ENCODE measurements at regions not wholly inside any gene's neighbourhood (a gene's known extent, or its start where the extent isn't known, plus 50 kb on each side); places are given as distances from the start of the nearest gene placed in this dataset.
A peak's percentile ranks its signal among the peaks of the same experiment; 100 is the strongest.

GRCh38 chr4:176383273-176384077 is 63.7 kb downstream of the SPCS3 start:
- no peak for DNase-seq (ENCODE audit: low spot score)

- no peak for DNase-seq (ENCODE audit: low spot score)
Measured at GRCh38 chr4:176385601-176386000, 65.8 kb downstream of the SPCS3 start.

GRCh38 chr4:176387571-176387970 is 67.8 kb downstream of the SPCS3 start:
- DNase-seq (ENCODE audit: low spot score) = no peak

GRCh38 chr4:176393306-176394013 is 73.7 kb downstream of the SPCS3 start:
- DNase-seq (ENCODE audit: low spot score) = peak; percentile 11

- DNase-seq (ENCODE audit: low spot score) = peak; percentile 34
Measured at GRCh38 chr4:176400816-176401461, 81.2 kb downstream of the SPCS3 start.

- peak; percentile 42 for DNase-seq (ENCODE audit: low spot score)
Measured at GRCh38 chr4:176404621-176405020, 84.9 kb downstream of the SPCS3 start.

- DNase-seq (ENCODE audit: low spot score) = no peak
Measured at GRCh38 chr4:176406297-176406696, 86.5 kb downstream of the SPCS3 start.

GRCh38 chr4:176406736-176407135 is 87.0 kb downstream of the SPCS3 start:
- DNase-seq (ENCODE audit: low spot score) = no peak

GRCh38 chr4:176409627-176410026 is 89.9 kb downstream of the SPCS3 start:
- DNase-seq (ENCODE audit: low spot score) = peak; percentile 32

GRCh38 chr4:176413171-176413570 is 93.4 kb downstream of the SPCS3 start:
- DNase-seq (ENCODE audit: low spot score) = no peak

- no peak for DNase-seq (ENCODE audit: low spot score)
Measured at GRCh38 chr4:176422001-176422400, 102.2 kb downstream of the SPCS3 start.

GRCh38 chr4:176422511-176422910 is 102.7 kb downstream of the SPCS3 start:
- no peak for DNase-seq (ENCODE audit: low spot score)

- DNase-seq (ENCODE audit: low spot score) = peak; percentile 40
Measured at GRCh38 chr4:176425035-176425434, 105.3 kb downstream of the SPCS3 start.

GRCh38 chr4:176432811-176433540 is 113.2 kb downstream of the SPCS3 start:
- DNase-seq (ENCODE audit: low spot score) = no peak

GRCh38 chr4:176433983-176434382 is 114.2 kb downstream of the SPCS3 start:
- DNase-seq (ENCODE audit: low spot score) = no peak

GRCh38 chr4:176435901-176436292 is 116.1 kb downstream of the SPCS3 start:
- no peak for DNase-seq (ENCODE audit: low spot score)

GRCh38 chr4:176436293-176436973 is 116.7 kb downstream of the SPCS3 start:
- peak; percentile 60 for DNase-seq (ENCODE audit: low spot score)

- DNase-seq (ENCODE audit: low spot score) = no peak
Measured at GRCh38 chr4:176437756-176438155, 118.0 kb downstream of the SPCS3 start.

- DNase-seq (ENCODE audit: low spot score) = peak; percentile 19
Measured at GRCh38 chr4:176438401-176438800, 118.6 kb downstream of the SPCS3 start.

- no peak for DNase-seq (ENCODE audit: low spot score)
Measured at GRCh38 chr4:176439611-176440010, 119.8 kb downstream of the SPCS3 start.

- no peak for DNase-seq (ENCODE audit: low spot score)
Measured at GRCh38 chr4:176440698-176441097, 120.9 kb downstream of the SPCS3 start.

GRCh38 chr4:176441594-176441993 is 121.8 kb downstream of the SPCS3 start:
- no peak for DNase-seq (ENCODE audit: low spot score)
